ENCODE measurements at regions not wholly inside any gene's neighbourhood (a gene's known extent, or its start where the extent isn't known, plus 50 kb on each side); places are given as distances from the start of the nearest gene placed in this dataset.

DNA sequence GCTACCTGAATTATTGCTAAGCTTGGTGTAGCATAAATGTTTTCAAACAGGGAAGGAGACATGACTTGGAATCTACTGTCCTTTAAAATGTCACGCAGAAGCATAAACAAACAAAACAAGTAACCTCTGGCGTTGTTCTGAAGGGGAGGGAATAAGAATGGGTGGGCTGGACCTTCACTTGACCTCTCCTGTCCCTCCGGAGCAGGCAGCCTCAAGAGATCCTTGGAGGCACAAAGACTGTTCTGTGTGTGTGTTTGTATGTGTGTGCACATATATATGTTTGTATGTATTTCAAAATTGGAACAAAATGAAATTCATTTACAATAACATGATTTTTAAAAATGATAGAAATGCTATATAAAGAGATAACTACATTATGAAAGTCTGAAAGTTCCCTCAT is 91.3 kb upstream of the DCLK2 start:
- TF ChIP-seq, protein P1, sequence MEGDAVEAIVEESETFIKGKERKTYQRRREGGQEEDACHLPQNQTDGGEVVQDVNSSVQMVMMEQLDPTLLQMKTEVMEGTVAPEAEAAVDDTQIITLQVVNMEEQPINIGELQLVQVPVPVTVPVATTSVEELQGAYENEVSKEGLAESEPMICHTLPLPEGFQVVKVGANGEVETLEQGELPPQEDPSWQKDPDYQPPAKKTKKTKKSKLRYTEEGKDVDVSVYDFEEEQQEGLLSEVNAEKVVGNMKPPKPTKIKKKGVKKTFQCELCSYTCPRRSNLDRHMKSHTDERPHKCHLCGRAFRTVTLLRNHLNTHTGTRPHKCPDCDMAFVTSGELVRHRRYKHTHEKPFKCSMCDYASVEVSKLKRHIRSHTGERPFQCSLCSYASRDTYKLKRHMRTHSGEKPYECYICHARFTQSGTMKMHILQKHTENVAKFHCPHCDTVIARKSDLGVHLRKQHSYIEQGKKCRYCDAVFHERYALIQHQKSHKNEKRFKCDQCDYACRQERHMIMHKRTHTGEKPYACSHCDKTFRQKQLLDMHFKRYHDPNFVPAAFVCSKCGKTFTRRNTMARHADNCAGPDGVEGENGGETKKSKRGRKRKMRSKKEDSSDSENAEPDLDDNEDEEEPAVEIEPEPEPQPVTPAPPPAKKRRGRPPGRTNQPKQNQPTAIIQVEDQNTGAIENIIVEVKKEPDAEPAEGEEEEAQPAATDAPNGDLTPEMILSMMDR (IDR thresholded peaks at IDR 0.05; ENCODE audit: insufficient read depth, low read length, poor library complexity, severe bottlenecking), result no peak
- no peak for TF ChIP-seq EZH2phosphoT487 (conservative IDR thresholded peaks at IDR 0.05; ENCODE audit: low read length)
